ENCODE measurements at regions not wholly inside any gene's neighbourhood (a gene's known extent, or its start where the extent isn't known, plus 50 kb on each side); places are given as distances from the start of the nearest gene placed in this dataset.

- DNase-seq, result no peak
These were observed 399.7 kb downstream of the BRD1 start for GRCh38 chr22:49427941-49428340.

DNA sequence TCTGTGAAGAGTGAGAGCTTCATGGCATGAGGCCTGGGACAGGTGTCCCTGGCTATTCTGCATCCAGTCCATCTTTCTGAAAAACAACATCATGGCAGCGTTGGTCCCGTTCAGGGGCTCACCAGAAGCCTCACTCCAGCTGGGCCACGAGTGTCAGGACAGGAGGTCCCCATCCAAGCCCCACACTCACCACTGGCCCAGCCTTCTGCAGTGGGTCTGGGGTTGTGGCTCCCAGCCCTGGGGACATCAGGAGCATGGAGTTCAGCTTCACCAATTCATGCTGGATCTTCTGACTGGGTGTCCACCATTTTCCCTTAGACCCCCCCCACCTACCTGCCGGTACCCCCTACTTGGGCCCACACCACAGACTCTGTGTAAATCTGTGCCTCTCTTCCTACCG lies 400.3 kb downstream of the BRD1 start:
- DNase-seq, result no peak

DNA sequence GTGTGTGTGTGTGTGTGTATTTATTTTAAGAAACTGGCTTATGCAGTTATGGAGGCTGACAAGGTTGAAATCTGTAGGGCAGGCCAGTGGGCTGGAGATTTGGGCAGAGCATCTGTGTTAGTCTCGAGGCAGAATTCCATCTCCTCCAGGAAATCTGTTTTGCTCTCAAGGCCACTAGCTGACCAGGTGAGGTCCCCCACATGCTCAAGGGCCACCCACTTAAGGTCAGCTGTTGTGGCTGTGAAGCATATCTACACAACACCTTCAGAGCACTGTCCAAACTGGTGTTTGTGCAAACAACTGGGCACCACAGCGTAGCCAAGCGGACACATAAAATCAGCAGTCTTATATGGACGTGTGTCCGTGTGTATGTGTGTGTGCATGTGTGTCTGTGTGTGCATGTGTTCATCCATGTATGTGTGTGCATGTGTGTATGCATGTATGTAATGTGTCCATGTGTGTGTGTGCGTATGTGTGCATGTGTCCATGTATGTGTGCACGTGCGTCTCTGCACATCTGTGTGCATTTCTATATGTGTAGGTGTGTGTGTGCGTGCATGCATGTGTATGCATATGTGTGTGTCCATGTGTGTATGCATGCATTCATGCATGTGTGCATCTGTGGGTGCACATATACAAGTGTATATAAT lies 400.9 kb downstream of the BRD1 start:
- DNase-seq, result no peak

GRCh38 chr22:49426098-49426497 lies 401.6 kb downstream of the BRD1 start:
- DNase-seq, result no peak

GRCh38 chr22:49425356-49425755 lies 402.3 kb downstream of the BRD1 start:
- DNase-seq, result no peak

DNA sequence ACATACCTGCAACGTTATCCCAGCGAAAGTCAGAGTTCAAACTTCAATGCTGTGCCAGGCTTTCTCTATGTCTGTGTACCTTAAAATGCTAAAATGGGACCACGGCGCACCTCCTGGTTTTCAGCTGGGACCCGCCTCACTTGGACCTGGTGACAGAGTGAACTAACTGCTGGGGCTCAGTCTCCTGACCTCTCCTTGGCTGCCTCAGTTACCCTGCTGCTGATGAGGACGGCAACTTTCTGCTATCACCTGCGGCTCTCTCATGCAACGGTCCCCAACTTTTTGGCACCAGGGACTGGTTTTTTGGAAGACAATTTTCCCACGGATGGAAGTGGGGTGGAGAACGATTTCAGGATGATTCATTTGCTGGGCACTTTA lies 402.8 kb downstream of the BRD1 start:
- DNase-seq, result no peak

GRCh38 chr22:49423125-49423650 lies 404.5 kb downstream of the BRD1 start:
- no peak for DNase-seq

- DNase-seq, result no peak
These were observed 405.0 kb downstream of the BRD1 start for GRCh38 chr22:49422701-49423100.

DNA sequence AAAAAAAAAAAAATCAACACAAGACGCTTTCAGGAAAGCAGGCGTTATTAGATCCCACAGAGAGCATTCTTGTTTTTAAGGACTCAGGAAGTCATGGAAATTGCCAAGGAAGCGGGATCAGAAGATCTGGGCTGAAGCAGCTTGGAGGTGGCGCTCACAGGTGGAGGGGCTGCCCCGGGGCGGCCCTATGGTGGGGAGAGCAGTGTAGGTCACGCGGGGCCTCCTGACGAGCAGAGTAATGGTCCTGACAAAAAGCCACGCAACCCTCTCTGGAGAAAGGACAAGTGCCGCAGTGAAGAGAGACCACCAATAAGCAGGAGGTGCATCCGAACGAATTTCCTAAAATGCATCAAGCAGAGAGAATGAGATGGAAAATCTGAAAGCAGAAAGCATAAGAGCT lies 407.0 kb downstream of the BRD1 start:
- no peak for DNase-seq

GRCh38 chr22:49419661-49420060 lies 408.0 kb downstream of the BRD1 start:
- no peak for DNase-seq

GRCh38 chr22:49418943-49419342 lies 408.7 kb downstream of the BRD1 start:
- no peak for DNase-seq

DNA sequence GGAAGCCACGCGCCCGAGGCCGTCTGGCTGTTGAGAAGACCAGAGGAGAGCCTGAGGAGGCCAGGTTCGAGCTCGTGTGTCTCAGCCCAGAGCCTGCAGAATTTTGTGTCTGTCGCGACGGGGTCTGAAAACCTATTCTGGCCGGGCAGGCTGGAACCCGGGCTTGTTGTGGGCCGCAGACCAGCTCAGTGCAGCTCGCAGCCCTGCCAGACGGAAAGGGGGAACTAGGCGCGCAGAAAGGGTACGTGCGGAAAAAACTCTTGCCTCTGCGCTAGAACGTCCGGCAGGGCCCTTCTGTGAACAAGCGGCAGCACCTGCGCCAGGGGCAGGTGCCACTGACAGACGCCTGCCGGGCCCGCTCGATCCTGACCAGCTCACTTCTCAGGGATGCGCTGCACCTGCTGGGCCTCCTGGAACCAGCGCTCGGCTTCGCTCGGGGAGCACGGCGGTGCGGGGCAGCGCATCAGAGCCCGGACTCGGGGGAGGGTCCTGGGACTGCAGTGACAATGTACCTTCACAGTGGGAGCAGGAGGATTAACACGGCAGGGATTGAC lies 409.3 kb downstream of the BRD1 start:
- DNase-seq, result no peak

DNA sequence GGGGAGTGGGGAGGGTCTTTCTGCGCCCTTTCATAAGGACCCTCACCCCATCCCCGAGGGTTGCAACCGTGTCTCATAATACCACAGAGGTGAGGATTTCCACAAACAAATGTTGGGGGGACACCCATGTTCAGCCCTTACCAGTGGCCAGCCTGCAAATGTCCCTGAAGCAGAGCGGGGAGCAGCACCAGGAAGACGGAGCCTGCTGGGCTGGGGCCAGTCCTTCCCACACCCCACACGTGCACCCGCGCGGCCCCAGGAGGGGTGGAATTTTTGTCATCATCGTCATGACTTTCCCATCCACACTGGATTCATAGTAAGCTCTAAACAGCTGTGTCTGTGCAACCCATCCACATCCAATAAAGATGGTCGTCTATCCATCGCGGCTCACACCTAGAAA lies 409.8 kb downstream of the BRD1 start:
- DNase-seq, result no peak

- DNase-seq, result no peak
These were observed 410.3 kb downstream of the BRD1 start for GRCh38 chr22:49417326-49417725.

DNA sequence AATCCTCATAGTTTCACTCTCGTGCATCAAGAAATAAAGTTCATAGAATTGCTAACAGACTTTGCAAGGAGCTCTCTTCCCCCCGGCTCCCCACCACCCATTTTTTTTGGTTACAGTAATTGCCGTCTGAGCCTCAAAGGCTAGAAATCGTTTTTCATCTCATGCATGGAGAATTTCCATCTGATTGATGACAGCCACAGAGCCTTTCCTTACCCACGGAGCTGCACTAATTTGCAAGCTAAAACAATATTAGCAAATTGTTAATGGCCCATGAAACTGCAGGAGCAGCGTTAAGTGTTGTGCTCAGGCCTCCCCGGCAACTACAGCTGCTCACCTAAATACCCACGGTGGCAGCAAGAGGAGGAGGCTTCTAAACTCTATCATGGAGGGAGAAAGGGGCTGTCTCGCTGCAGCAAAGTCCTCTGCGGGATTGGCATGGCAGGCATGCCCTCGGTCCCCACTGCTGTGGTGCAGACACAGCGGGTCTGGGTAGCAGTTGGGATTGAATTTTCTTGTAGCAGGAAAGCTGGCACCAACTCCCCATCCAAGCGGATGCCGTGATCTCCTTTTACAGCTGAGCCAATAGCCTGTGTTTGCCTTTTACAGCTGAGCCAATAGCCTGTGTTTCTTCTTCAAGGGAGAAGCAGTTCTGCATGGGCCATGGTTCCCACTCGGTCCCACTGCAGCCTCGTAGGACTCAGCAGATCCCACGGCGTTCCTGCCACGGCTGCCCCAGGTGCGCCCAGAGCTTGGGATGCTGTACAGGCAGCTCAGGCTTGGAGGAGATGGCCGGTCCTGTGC lies 412.3 kb downstream of the BRD1 start:
- no peak for DNase-seq

- no peak for DNase-seq
These were observed 414.1 kb downstream of the BRD1 start for GRCh38 chr22:49413551-49413950.

- DNase-seq, result no peak
These were observed 414.5 kb downstream of the BRD1 start for GRCh38 chr22:49413146-49413545.

GRCh38 chr22:49412236-49412635 lies 415.4 kb downstream of the BRD1 start:
- DNase-seq, result no peak

DNA sequence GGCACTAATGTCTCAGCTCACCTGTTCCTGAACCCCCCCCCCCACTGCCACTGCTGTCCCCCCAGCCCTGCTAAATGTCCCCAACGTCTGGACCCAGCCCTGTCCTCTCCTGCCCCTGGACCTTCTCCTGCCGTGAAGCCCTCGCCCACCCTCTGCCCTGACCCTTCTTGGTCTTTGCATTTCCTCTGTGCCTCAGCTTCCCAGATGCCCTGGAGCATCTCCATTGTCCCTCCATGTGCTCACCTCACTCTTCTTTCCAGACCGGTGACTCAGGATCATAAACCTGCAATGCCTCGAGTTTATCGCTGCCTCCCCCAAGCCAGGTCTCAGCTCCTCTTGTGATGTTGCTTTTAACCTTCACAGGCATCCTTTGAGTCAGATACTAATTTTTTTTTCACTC lies 416.4 kb downstream of the BRD1 start:
- no peak for DNase-seq

- no peak for DNase-seq
These were observed 419.4 kb downstream of the BRD1 start for GRCh38 chr22:49408102-49408836.

GRCh38 chr22:49406879-49407587 lies 420.6 kb downstream of the BRD1 start:
- no peak for DNase-seq

- no peak for DNase-seq
These were observed 421.5 kb downstream of the BRD1 start for GRCh38 chr22:49406047-49406650.

Measured in activated T-cell treated with anti-CD3 and anti-CD28 coated beads, Interleukin-2, amount 50 U/mL, for 48 hours (primary cell).